H9 (cell line): ENCODE measurements at regions not wholly inside any gene's neighbourhood (a gene's known extent, or its start where the extent isn't known, plus 50 kb on each side); places are given as distances from the start of the nearest gene placed in this dataset.

ENCODE experiments used
- DNase-seq: peaks from one replicate; pipeline ENCODE4 v3.0.0-alpha.2; 2017
- H2AFZ ChIP-seq: one replicate; pipeline ENCODE4 v1.6.1; 2013; ENCODE audit warnings: mild to moderate bottlenecking, low read length, control low read depth, moderate library complexity
- H2AK5ac ChIP-seq: 2 replicates; pipeline ENCODE4 v1.6.1; 2013; ENCODE audit warnings: low read length, control low read depth, mixed read lengths; ENCODE audit not compliant: insufficient read length
- H2BK120ac ChIP-seq: one replicate; pipeline ENCODE4 v1.6.1; 2013; ENCODE audit warnings: low read depth, mild to moderate bottlenecking, low read length, control low read depth, inconsistent platforms; ENCODE audit not compliant: poor library complexity, severe bottlenecking
- H2BK12ac ChIP-seq: 2 replicates; pipeline ENCODE4 v1.6.1; 2013; ENCODE audit warnings: low read length, control low read depth, mixed read lengths, low read depth; ENCODE audit not compliant: insufficient read length
- H2BK15ac ChIP-seq: 2 replicates; pipeline ENCODE4 v1.6.1; 2013; ENCODE audit warnings: low read depth, low read length, control low read depth
- H2BK20ac ChIP-seq: one replicate; pipeline ENCODE4 v1.6.1; 2013; ENCODE audit warnings: low read depth, mild to moderate bottlenecking, low read length, control low read depth, inconsistent platforms; ENCODE audit not compliant: poor library complexity, severe bottlenecking
- H2BK5ac ChIP-seq: 2 replicates; pipeline ENCODE4 v1.6.1; 2013; ENCODE audit warnings: low read length, control low read depth, mixed read lengths; ENCODE audit not compliant: insufficient read length
- H3K14ac ChIP-seq: 2 replicates; pipeline ENCODE4 v1.6.1; 2013; ENCODE audit warnings: low read length, control low read depth; ENCODE audit not compliant: insufficient read depth
- H3K18ac ChIP-seq: 2 replicates; pipeline ENCODE4 v1.6.1; 2013; ENCODE audit warnings: low read depth, mild to moderate bottlenecking, mixed read lengths, low read length, control low read depth; ENCODE audit not compliant: insufficient read length
- H3K23ac ChIP-seq: 2 replicates; pipeline ENCODE4 v1.6.1; 2013; ENCODE audit warnings: low read length, control low read depth, mixed read lengths, low read depth; ENCODE audit not compliant: insufficient read length
- H3K23me2 ChIP-seq: 2 replicates; pipeline ENCODE4 v1.6.1; 2013; ENCODE audit warnings: low read depth, mild to moderate bottlenecking, mixed read lengths, low read length, control low read depth; ENCODE audit not compliant: insufficient read length, poor library complexity, severe bottlenecking
- H3K27ac ChIP-seq: 2 replicates; pipeline ENCODE4 v1.5.1; 2013; ENCODE audit warnings: low read length, control low read depth, mixed read lengths, low read depth; ENCODE audit not compliant: insufficient read length
- H3K27me3 ChIP-seq: 2 replicates; pipeline ENCODE4 v1.6.1; 2013; ENCODE audit warnings: low read length, control low read depth, inconsistent platforms; ENCODE audit not compliant: insufficient read depth
- H3K4ac ChIP-seq: 2 replicates; pipeline ENCODE4 v1.6.1; 2013; ENCODE audit warnings: low read depth, mild to moderate bottlenecking, control low read depth, inconsistent platforms, low read length, moderate library complexity
- H3K4me1 ChIP-seq: 2 replicates; pipeline ENCODE4 v1.6.1; 2013; ENCODE audit warnings: low read length, control low read depth, inconsistent platforms; ENCODE audit not compliant: insufficient read depth
- H3K4me2 ChIP-seq: 2 replicates; pipeline ENCODE4 v1.6.1; 2013; ENCODE audit warnings: low read length, control low read depth, mixed read lengths; ENCODE audit not compliant: insufficient read length, insufficient read depth
- H3K56ac ChIP-seq: 2 replicates; pipeline ENCODE4 v1.6.1; 2013; ENCODE audit warnings: low read depth, mild to moderate bottlenecking, mixed read lengths, low read length, control low read depth; ENCODE audit not compliant: insufficient read length
- H3K79me1 ChIP-seq: 2 replicates; pipeline ENCODE4 v1.6.1; 2013; ENCODE audit warnings: low read depth, mild to moderate bottlenecking, moderate library complexity, low read length, control low read depth, inconsistent platforms; ENCODE audit not compliant: insufficient read depth, poor library complexity, severe bottlenecking
- H3K79me2 ChIP-seq: 2 replicates; pipeline ENCODE4 v1.6.1; 2013; ENCODE audit warnings: low read length, control low read depth, inconsistent platforms; ENCODE audit not compliant: insufficient read depth
- H3K9ac ChIP-seq: 2 replicates; pipeline ENCODE4 v1.6.1; 2013; ENCODE audit warnings: low read length, control low read depth, mixed read lengths; ENCODE audit not compliant: insufficient read length; ENCODE audit errors: extremely low read depth
- H3K9me3 ChIP-seq: one replicate; pipeline ENCODE4 v1.6.1; 2013; ENCODE audit warnings: low read depth, low read length, inconsistent platforms; ENCODE audit not compliant: control insufficient read depth
- H3T11ph ChIP-seq: one replicate; pipeline ENCODE4 v1.6.1; 2013; ENCODE audit warnings: mild to moderate bottlenecking, low read length, control low read depth, inconsistent platforms
- H4K20me1 ChIP-seq: one replicate; pipeline ENCODE4 v1.6.1; 2013; ENCODE audit not compliant: control insufficient read depth, insufficient read length, insufficient read depth
- H4K5ac ChIP-seq: 2 replicates; pipeline ENCODE4 v1.6.1; 2013; ENCODE audit warnings: low read depth, mild to moderate bottlenecking, mixed read lengths, low read length, control low read depth; ENCODE audit not compliant: insufficient read length
- H4K8ac ChIP-seq: replicated peaks from 2 replicates; pipeline ENCODE4 v1.6.1; 2013; ENCODE audit warnings: low read length, control low read depth, mixed read lengths, low read depth; ENCODE audit not compliant: insufficient read length
- H4K91ac ChIP-seq: 2 replicates; pipeline ENCODE4 v1.6.1; 2013; ENCODE audit warnings: low read depth, mild to moderate bottlenecking, moderate library complexity, mixed read lengths, low read length, control low read depth; ENCODE audit not compliant: insufficient read length
- H3K27ac Mint-ChIP-seq, 3 experiments: 2 replicates in 2 of 3; 3 replicates in 1 of 3; pipeline ENCODE4 v1.8.0; 2020 to 2021; ENCODE audit warnings: mixed read lengths in 3 of 3, mild to moderate bottlenecking in 1 of 3, moderate library complexity in 1 of 3
- H3K27me3 Mint-ChIP-seq: 2 replicates; pipeline ENCODE4 v1.8.0; 2021; ENCODE audit warnings: low read depth, mild to moderate bottlenecking, moderate library complexity, mixed read lengths
- H3K36me3 Mint-ChIP-seq, 3 experiments: 2 replicates in 2 of 3; 3 replicates in 1 of 3; pipeline ENCODE4 v1.8.0; 2020 to 2021; ENCODE audit warnings: low read depth in 3 of 3, mixed read lengths in 3 of 3; ENCODE audit not compliant: insufficient read depth in 1 of 3
- H3K4me1 Mint-ChIP-seq, 2 experiments: 2 replicates each; pipeline ENCODE4 v1.8.0; 2020; ENCODE audit warnings: mixed read lengths in 2 of 2
- H3K4me3 Mint-ChIP-seq, 2 experiments: 2 replicates in 1 of 2; 3 replicates in 1 of 2; pipeline ENCODE4 v1.8.0; 2020 to 2021; ENCODE audit warnings: mild to moderate bottlenecking in 2 of 2, mixed read lengths in 2 of 2, moderate library complexity in 1 of 2
- H3K9me3 Mint-ChIP-seq, 2 experiments: 2 replicates in 1 of 2; 3 replicates in 1 of 2; pipeline ENCODE4 v1.8.0; 2020; ENCODE audit warnings: mild to moderate bottlenecking in 2 of 2, mixed read lengths in 2 of 2, moderate library complexity in 1 of 2
- CTCF ChIP-seq: fragments of 200-600 bp; sonication (generic); conservative IDR thresholded peaks from 3 replicates; pipeline ENCODE4 v1.8.0; 2021; ENCODE audit warnings: antibody characterized with exemption, mild to moderate bottlenecking
- WGBS: extraction: QIAGEN DNeasy Blood & Tissue Kit; methylation state at CpG from one replicate; pipeline ENCODE4 v1.1.7; 2013; ENCODE audit warnings: missing lambda C conversion rate, low lambda C conversion rate, mixed read lengths; ENCODE audit not compliant: insufficient read length; ENCODE audit errors: extremely low coverage; 5-methylcytosine and 5-hydroxymethylcytosine counted together

GRCh38 chrX:109943740-109944092 is 59.2 kb upstream of the TMEM164 start:
- Histone ChIP-seq H2BK15ac (no peak overlapping the region), H2AFZ (no peak overlapping the region), H4K8ac (no peak overlapping the region), H4K91ac (no peak overlapping the region), H3K4ac (no peak overlapping the region), H3K23ac (no peak overlapping the region), H3K9ac (no peak overlapping the region), H3K79me2 (no peaks in the 10 kb centered on the region), H2BK5ac (no peak overlapping the region), H2BK12ac (no peak overlapping the region), H3K9me3 (no peaks in the 10 kb centered on the region), H4K5ac (no peak overlapping the region), H3K79me1 (no peaks in the 10 kb centered on the region), H3T11ph (no peak overlapping the region), H2BK120ac (no peak overlapping the region), H3K18ac (no peak overlapping the region), H3K4me2 (no peak overlapping the region), H3K4me1 (no peaks in the 10 kb centered on the region), H3K14ac (no peak overlapping the region), H3K23me2 (no peaks in the 10 kb centered on the region), H3K27me3 (no peaks in the 10 kb centered on the region; the same call in 1 of the 2 replicates), H2BK20ac (no peak overlapping the region), H2AK5ac (no peak overlapping the region), H4K20me1 (no peaks in the 10 kb centered on the region), H3K27ac (no peak overlapping the region), H3K56ac (no peak overlapping the region)
- Mint-ChIP-seq H3K9me3 (no peaks in the 10 kb centered on the region), H3K4me1 (peaks cover 30 to 34% of the 10 kb centered on the region in 2 experiments), H3K4me3 (no peak overlapping the region), H3K36me3 (no peaks in the 10 kb centered on the region; a peak in 1 of 7 replicates), H3K27ac (no peak overlapping the region), H3K27me3 (no peaks in the 10 kb centered on the region; the same call in 1 of the 2 replicates)
- TF ChIP-seq CTCF = no peak
- no CpG with 5 or more reads among the region's 1 CpG for WGBS
- DNase-seq = no peak
